ENCODE measurements at regions not wholly inside any gene's neighbourhood (a gene's known extent, or its start where the extent isn't known, plus 50 kb on each side); places are given as distances from the start of the nearest gene placed in this dataset.

GRCh38 chr18:35856178-35856577, 116.3 kb upstream of the RMP24 start:
- TF ChIP-seq CTCF (conservative IDR thresholded peaks at IDR 0.05 in 1 of 2, IDR thresholded peaks at IDR 0.05 in 1 of 2; ENCODE audit: low read depth in 1 of 2, low read length in 2 of 2) (no peak), EZH2 (IDR thresholded peaks at IDR 0.05; ENCODE audit: low read length, missing control alignments) (no peak)
